ENCODE measurements at regions not wholly inside any gene's neighbourhood (a gene's known extent, or its start where the extent isn't known, plus 50 kb on each side); places are given as distances from the start of the nearest gene placed in this dataset.
A peak's percentile ranks its signal among the peaks of the same experiment; 100 is the strongest.

GRCh38 chr20:22366631-22367030 lies 217.7 kb downstream of the FOXA2 start:
- DNase-seq, result no peak

- no peak for DNase-seq
Observed at GRCh38 chr20:22354647-22355046, 229.7 kb downstream of the FOXA2 start.

- DNase-seq, result no peak
Observed at GRCh38 chr20:22353586-22353985, 230.8 kb downstream of the FOXA2 start.

- no peak for DNase-seq
Observed at GRCh38 chr20:22352019-22352418, 232.4 kb downstream of the FOXA2 start.

- no peak for DNase-seq
Observed at GRCh38 chr20:22350624-22351023, 233.7 kb downstream of the FOXA2 start.

GRCh38 chr20:22348010-22348409 lies 236.4 kb downstream of the FOXA2 start:
- DNase-seq, result no peak

- no peak for DNase-seq
Observed at GRCh38 chr20:22346716-22347115, 237.7 kb downstream of the FOXA2 start.

GRCh38 chr20:22343612-22344011 lies 240.8 kb downstream of the FOXA2 start:
- DNase-seq, result no peak

- DNase-seq, result no peak
Observed at GRCh38 chr20:22342410-22342809, 242.0 kb downstream of the FOXA2 start.

- no peak for DNase-seq
Observed at GRCh38 chr20:22341508-22341907, 242.9 kb downstream of the FOXA2 start.

GRCh38 chr20:22339946-22340345 lies 244.4 kb downstream of the FOXA2 start:
- no peak for DNase-seq

- no peak for DNase-seq
Observed at GRCh38 chr20:22339091-22339881, 245.1 kb downstream of the FOXA2 start.

- no peak for DNase-seq
Observed at GRCh38 chr20:22338140-22338708, 246.1 kb downstream of the FOXA2 start.

GRCh38 chr20:22335210-22335609 lies 249.2 kb downstream of the FOXA2 start:
- no peak for DNase-seq

GRCh38 chr20:22333885-22334545 lies 250.4 kb downstream of the FOXA2 start:
- DNase-seq, result peak; percentile 2

GRCh38 chr20:22324505-22324904 lies 259.9 kb downstream of the FOXA2 start:
- no peak for DNase-seq

- no peak for DNase-seq
Observed at GRCh38 chr20:22322513-22322912, 261.9 kb downstream of the FOXA2 start.

- DNase-seq, result no peak
Observed at GRCh38 chr20:22321191-22321590, 263.2 kb downstream of the FOXA2 start.

GRCh38 chr20:22320245-22320915 lies 264.0 kb downstream of the FOXA2 start:
- no peak for DNase-seq

- DNase-seq, result no peak
Observed at GRCh38 chr20:22315771-22316170, 268.6 kb downstream of the FOXA2 start.

GRCh38 chr20:22315073-22315472 lies 269.3 kb downstream of the FOXA2 start:
- DNase-seq, result no peak

GRCh38 chr20:22312744-22313346 lies 271.5 kb downstream of the FOXA2 start:
- no peak for DNase-seq

GRCh38 chr20:22308934-22309333 lies 275.4 kb downstream of the FOXA2 start:
- no peak for DNase-seq

Measured in activated naive CD4-positive, alpha-beta T cell treated with Interleukin-2 at 50 U/mL for 16 hours (primary cell).